ENCODE measurements at regions not wholly inside any gene's neighbourhood (a gene's known extent, or its start where the extent isn't known, plus 50 kb on each side); places are given as distances from the start of the nearest gene placed in this dataset.
"Not testable (repeated sequence)": the region's sequence is repeated elsewhere in the genome, so short reads cannot be mapped to it uniquely, and the experiment has no call there.

DNA sequence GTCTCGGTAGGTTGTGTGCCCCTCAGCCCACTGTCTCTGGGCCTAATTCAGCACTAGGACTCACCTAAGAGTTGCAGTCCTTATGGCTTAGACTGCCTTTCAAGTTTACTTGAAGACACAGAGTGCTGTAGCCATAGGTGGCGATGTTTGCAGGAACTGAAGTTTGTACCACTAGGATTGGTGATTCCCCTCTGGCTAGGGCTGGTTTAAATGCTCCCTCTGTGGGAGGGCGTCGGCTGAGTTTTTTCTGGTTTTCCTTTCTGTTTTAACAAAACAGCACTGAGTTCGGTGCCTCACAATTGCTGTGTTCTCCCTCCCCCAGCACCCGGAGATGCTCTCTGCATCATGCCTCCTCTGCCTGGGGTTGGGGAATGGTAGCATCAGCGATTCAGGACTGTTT lies 480.9 kb downstream of the PCDH11X start:
- CTCF ChIA-PET = no interaction called here
- no peak for DNase-seq (ENCODE audit: low spot score)
- TF ChIP-seq, protein P1, sequence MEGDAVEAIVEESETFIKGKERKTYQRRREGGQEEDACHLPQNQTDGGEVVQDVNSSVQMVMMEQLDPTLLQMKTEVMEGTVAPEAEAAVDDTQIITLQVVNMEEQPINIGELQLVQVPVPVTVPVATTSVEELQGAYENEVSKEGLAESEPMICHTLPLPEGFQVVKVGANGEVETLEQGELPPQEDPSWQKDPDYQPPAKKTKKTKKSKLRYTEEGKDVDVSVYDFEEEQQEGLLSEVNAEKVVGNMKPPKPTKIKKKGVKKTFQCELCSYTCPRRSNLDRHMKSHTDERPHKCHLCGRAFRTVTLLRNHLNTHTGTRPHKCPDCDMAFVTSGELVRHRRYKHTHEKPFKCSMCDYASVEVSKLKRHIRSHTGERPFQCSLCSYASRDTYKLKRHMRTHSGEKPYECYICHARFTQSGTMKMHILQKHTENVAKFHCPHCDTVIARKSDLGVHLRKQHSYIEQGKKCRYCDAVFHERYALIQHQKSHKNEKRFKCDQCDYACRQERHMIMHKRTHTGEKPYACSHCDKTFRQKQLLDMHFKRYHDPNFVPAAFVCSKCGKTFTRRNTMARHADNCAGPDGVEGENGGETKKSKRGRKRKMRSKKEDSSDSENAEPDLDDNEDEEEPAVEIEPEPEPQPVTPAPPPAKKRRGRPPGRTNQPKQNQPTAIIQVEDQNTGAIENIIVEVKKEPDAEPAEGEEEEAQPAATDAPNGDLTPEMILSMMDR (conservative IDR thresholded peaks at IDR 0.05; ENCODE audit: low read depth) = no peak

DNA sequence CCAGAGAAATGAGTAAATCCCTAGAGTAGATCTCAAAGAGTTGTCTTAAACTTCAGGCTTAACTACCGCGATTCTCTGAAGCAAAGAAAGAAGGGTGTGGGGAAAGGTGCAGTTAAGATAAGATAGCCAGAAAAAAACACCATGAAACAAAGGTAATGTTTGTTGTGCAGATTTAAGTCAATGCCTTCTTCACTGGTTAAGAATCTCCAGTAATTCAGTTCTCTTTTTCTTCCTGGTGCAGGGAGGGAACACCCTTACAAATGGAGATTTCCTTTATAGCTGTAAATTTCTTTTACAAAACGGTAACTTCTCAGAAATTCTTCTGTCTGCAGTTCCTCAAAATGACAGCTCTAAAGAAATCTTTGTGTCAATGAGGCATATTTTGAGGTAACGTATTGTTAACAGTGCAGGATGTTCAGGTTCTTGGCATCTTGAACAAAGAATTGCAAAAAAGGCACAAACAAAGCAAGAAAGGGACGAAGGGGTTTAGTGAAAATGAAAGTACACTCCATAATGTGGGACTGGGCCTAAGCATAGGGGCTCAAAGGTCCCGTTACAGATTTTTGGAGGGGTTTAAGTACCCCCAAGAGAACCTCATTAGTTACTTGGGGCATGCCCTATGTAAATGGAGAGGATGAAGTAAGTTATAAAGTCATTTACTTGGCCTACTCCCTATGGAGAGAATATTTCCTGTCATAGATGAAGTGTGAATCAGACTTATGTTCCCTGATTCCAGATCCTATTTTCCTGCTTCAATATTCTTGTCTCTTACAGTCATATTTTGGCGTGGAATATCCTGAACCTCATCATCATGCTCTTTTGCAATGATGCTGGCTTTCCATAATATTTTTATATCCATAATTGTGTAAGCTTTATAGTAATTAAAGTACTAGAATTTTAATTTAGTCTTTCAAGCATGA lies 492.0 kb downstream of the PCDH11X start:
- no peak for DNase-seq (ENCODE audit: low spot score)
- TF ChIP-seq, protein P1 (conservative IDR thresholded peaks at IDR 0.05; ENCODE audit: low read depth) = no peak
- no peak overlapping the region for H3K27ac ChIP-seq
- CTCF ChIA-PET = no interaction called here
- POLR2A ChIA-PET (ENCODE audit: low non-redundant PET) = no interaction called here

More for the DNA sequence above, 480.9 kb downstream of the PCDH11X start:
- H3K27ac ChIP-seq = no peak overlapping the region
- POLR2A ChIA-PET (ENCODE audit: low non-redundant PET) = no interaction called here

DNA sequence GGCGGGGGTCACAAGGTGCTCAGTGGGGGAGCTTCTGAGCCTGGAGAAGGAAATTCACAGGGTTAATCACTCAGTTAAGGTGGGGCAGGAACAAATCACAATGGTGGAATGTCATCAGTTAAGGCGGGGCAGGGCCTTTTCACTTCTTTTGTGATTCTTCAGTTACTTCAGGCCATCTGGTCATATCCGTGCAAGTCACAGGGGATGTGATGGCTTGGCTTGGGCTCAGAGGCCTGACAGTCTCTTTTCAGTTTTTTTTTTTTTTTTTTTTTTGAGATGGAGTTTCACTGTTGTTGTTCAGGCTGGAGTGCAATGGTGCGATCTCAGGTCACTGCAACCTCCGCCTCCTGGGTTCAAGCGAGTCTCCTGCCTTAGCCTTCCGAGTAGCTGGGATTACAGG lies 499.4 kb downstream of the PCDH11X start:
- CTCF ChIA-PET; H3K27ac ChIP-seq; DNase-seq (ENCODE audit: low spot score); POLR2A ChIA-PET (ENCODE audit: low non-redundant PET): not testable (repeated sequence)

DNA sequence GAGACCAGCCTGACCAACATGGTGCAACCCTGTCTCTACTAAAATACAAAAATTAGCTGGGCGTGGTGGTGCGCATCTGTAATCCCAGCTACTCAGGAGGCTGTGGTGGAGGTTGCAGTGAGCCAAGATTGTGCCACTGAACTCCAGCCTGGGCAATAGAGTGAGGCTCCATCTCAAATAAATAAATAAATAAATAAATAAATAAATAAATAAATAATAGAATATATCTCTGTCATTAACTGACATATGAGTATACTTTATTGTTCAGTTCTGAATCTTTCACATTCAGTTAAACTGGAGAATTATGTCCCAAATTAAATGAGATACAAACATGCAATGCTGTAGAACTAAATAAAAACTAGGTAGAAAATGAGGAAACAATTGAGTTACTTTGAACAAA lies 501.2 kb downstream of the PCDH11X start:
- POLR2A ChIA-PET (ENCODE audit: low non-redundant PET); CTCF ChIA-PET; DNase-seq (ENCODE audit: low spot score); H3K27ac ChIP-seq: not testable (repeated sequence)

DNA sequence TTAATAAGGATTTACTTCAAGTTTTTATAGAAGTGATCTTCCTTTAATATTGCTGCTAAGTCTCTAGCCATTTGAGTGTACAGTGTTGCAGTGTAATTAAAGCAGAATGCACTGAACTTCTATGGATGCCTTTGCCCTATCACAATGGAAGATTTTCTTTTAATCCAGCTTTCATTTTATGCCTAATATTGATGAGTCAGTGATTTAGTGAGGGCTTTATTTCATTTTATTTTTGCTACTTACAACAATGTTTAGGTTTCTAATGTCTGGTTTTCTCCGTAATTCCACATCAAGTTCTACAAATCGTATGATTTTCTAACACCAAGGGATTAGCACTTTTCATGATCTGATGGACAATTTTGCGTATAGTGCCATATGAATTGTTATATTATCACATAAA lies 504.1 kb downstream of the PCDH11X start:
- no peak overlapping the region for H3K27ac ChIP-seq
- DNase-seq (ENCODE audit: low spot score) = no peak
- ChIA-PET POLR2A (ENCODE audit: low non-redundant PET) (no interaction called here), CTCF (no interaction called here)
- TF ChIP-seq, protein P1 (conservative IDR thresholded peaks at IDR 0.05; ENCODE audit: low read depth) = no peak

DNA sequence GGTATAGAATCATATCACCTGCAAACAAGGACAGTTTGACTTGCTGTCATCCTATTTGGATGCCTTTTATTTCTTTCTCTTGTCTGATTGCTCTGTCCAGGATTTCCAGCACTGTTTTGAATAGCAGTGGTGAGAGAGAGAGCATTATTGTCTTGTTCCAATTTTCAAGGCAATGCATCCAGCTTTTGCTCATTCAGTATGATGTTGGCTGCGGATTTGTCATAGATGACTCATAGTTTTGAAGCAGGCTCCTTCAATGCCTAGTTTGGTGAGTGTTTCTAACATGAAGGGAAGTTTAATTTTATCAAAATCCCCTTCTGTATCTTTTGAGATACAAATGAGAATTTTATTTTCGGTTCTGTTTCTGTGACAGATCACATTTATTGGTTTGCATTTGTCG lies 518.9 kb downstream of the PCDH11X start:
- H3K27ac ChIP-seq; CTCF ChIA-PET; DNase-seq (ENCODE audit: low spot score); POLR2A ChIA-PET (ENCODE audit: low non-redundant PET): not testable (repeated sequence)

DNA sequence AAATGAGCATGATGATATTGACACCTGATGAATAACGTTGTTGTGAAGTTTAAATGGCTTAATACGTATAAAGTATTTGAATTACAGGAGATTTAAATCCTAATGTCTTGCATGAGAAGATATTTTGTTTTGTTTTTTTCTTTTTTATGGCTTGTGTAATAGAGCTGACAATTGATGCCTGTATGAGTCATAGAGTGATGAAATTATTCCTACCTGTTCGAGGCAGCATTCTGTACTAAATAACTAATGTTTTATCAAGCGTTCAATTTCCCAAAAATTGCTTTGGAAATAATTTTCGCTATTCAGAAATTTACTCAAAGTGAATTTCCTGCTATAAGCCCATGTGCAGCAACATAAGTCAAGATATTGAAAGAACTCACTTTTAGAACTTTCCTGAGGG lies 554.0 kb downstream of the PCDH11X start:
- POLR2A ChIA-PET (ENCODE audit: low non-redundant PET); CTCF ChIA-PET; DNase-seq (ENCODE audit: low spot score); H3K27ac ChIP-seq: not testable (repeated sequence)

DNA sequence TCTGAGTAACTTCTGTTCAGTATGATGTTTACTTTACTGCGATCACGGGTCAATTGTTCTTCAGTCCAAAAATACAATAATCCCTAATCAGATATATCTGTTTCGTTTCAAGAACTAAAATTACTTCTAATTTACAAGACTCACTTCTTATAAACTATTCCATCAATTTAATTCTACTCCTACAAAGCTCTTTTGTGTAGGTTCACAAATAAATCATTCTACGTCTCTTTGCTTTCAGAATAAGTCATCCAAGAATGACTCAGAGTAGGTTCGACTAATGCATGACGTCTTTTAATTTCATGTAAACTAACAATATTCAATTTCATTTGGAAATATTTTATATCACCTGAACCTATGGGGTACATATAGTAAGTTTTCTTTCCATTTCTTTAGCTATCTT lies 571.9 kb downstream of the PCDH11X start:
- POLR2A ChIA-PET (ENCODE audit: low non-redundant PET); H3K27ac ChIP-seq; DNase-seq (ENCODE audit: low spot score); CTCF ChIA-PET: not testable (repeated sequence)

DNA sequence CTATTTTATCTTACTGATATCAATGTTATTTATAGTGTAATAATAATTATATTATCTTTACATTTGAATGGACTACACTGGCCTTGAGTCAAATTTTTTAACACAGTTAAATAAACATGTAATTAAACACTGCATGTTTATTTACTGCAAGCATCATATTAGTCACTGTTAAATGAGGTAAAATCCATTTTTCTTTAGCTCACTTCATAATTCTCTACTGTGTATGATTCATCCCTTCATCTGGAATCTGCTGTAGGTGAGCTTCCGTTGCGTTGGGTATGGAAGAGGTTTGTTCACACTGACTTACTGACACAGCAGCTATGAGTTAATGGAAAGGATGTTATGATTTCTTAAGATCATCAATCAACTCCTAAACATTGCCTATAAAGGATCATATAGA lies 572.3 kb downstream of the PCDH11X start:
- POLR2A ChIA-PET (ENCODE audit: low non-redundant PET) = no interaction called here
- CTCF ChIA-PET = interaction anchor here (0.6 kb wide), 1 partner anchor 18 kb away, joined by 3 read pairs; no protein-coding TSS in a partner anchor
- H3K27ac ChIP-seq = no peak overlapping the region
- no peak for DNase-seq (ENCODE audit: low spot score)
- TF ChIP-seq, protein P1 (conservative IDR thresholded peaks at IDR 0.05; ENCODE audit: low read depth) = no peak
